Spleen (tissue), 7 donors: ENCODE measurements at regions not wholly inside any gene's neighbourhood (a gene's known extent, or its start where the extent isn't known, plus 50 kb on each side); places are given as distances from the start of the nearest gene placed in this dataset.

Source experiments
- POLR2A ChIP-seq, 3 donors: fragments of 450-650 bp; IDR thresholded peaks; one replicate each; pipeline ENCODE4 v1.5.1; 2017; ENCODE audit warnings: antibody characterized with exemption in 3 of 3, mild to moderate bottlenecking in 1 of 3
- POLR2AphosphoS5 ChIP-seq, 3 donors: sonication (generic); formaldehyde crosslinking; IDR thresholded peaks; one replicate each; pipeline ENCODE4 v1.5.1; 2017; ENCODE audit warnings: antibody characterized with exemption in 3 of 3
- TF ChIP-seq, protein P1 (sequence below), 11 experiments: fragments of 200-600 bp in 7 of 11; fragments of 450-650 bp in 4 of 11; sonication (generic) in 4 of 11; IDR thresholded peaks in 8 of 11; conservative IDR thresholded peaks in 3 of 11; 1 replicate in 7 of 11; 2 replicates in 4 of 11; pipeline versions ENCODE4 v1.4.0 to v1.8.0; 2016 to 2021; ENCODE audit warnings: antibody characterized with exemption in 11 of 11, inconsistent platforms in 4 of 11, mild to moderate bottlenecking in 1 of 11
- donor health status: DM: no; HTN: no; CAD: no; lungs with moderate emphysema.
- donor health status: DM: no; HTN: no; CAD: no.
- donor health status: DM: no; HTN: no; CAD: no.

GRCh38 chr10:123398756-123399155, 244.6 kb downstream of the BUB3 start:
- TF ChIP-seq POLR2AphosphoS5 (IDR thresholded peaks at IDR 0.05) (no peak), POLR2A (IDR thresholded peaks at IDR 0.05) (no peak)
- TF ChIP-seq, protein P1, sequence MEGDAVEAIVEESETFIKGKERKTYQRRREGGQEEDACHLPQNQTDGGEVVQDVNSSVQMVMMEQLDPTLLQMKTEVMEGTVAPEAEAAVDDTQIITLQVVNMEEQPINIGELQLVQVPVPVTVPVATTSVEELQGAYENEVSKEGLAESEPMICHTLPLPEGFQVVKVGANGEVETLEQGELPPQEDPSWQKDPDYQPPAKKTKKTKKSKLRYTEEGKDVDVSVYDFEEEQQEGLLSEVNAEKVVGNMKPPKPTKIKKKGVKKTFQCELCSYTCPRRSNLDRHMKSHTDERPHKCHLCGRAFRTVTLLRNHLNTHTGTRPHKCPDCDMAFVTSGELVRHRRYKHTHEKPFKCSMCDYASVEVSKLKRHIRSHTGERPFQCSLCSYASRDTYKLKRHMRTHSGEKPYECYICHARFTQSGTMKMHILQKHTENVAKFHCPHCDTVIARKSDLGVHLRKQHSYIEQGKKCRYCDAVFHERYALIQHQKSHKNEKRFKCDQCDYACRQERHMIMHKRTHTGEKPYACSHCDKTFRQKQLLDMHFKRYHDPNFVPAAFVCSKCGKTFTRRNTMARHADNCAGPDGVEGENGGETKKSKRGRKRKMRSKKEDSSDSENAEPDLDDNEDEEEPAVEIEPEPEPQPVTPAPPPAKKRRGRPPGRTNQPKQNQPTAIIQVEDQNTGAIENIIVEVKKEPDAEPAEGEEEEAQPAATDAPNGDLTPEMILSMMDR (IDR thresholded peaks at IDR 0.05 in 8 of 11, conservative IDR thresholded peaks at IDR 0.05 in 3 of 11), result no peak
